Activated naive CD4-positive, alpha-beta T cell (primary cell): ENCODE measurements at regions not wholly inside any gene's neighbourhood (a gene's known extent, or its start where the extent isn't known, plus 50 kb on each side); places are given as distances from the start of the nearest gene placed in this dataset.

Experiments used
- DNase-seq, 4 experiments: peaks; one replicate each; lab custom pipeline; 2025; lab: John Stamatoyannopoulos, UW

- DNase-seq, result no peak
Observed at GRCh38 chr10:118175148-118175547, 128.4 kb upstream of the RAB11FIP2 start.

DNA sequence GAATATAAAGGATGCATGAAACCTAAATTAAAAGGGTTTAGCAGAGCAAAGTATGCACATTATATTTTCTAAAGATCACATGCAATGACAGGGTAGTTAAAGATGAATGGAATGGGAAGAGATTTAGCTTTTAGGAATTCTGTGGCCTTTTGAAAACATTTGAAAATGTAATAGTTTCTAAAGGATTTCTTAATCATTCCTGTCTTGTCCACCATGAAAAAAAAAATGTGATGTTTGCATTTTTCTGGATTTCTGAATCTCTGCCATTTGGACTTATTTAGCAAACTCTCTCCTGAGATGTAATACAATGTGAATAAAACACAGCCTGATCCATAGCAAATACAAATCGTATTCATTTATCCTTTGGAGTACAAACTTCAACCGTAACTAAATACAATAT lies 126.6 kb upstream of the RAB11FIP2 start:
- no peak for DNase-seq

DNA sequence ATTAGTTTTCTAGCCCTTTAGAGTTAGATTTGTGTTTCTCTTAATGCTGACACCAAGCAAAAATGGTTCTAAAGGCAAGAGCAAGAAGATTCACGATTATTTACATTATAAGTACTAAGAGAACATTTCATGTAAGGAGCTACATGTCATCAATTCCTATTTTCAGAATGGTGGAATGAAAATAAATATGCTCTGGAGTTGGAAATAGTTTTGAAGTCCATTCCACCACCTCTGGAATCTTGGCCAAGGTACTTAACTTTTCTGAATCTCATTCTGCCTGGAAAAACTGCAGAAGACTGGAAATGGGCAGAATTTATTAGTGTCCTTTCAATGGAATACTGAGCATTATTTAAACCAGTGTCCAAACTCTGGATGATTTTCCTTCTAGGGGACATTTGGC lies 125.1 kb upstream of the RAB11FIP2 start:
- DNase-seq, result no peak

GRCh38 chr10:118167056-118167700 lies 120.4 kb upstream of the RAB11FIP2 start:
- no peak for DNase-seq

GRCh38 chr10:118163217-118163616 lies 116.5 kb upstream of the RAB11FIP2 start:
- DNase-seq, result no peak

- no peak for DNase-seq
Observed at GRCh38 chr10:118161461-118162246, 114.9 kb upstream of the RAB11FIP2 start.

DNA sequence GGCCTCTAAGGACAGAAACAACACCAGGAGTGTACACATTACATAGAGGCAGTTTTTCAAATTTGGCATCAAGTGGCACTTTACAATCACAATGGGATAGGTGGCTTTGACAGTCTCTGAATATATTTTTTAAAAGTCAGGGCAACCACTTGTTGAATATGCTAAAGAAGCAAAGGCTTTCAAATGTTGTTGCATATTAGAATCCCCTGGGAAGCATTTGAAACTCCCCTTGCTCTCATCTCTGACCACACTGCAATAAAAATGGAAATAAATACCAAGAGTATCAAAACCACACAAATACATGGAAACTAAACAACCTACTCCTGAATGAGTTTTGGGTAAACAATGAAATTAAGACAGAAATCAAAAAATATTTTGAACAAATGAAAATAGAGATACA lies 106.5 kb upstream of the RAB11FIP2 start:
- no peak for DNase-seq

DNA sequence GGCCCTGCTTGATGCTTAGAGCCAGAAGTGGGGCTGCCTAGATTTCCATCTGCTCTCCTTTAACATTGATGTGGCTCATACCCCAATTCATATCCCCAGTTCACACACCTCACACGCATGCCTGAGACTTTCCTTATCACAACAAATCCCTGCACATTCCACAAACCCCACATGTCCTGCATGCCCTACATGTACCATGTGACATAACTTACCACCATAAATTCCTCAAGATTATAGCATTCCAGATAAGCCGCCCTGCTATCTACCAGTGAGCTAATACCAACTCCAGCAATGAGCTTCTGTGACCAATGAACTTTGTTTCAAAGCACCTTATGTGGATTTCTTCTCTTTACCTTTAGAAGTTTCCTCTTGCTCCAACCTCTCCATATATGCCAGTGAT lies 104.7 kb upstream of the RAB11FIP2 start:
- DNase-seq, result no peak

DNA sequence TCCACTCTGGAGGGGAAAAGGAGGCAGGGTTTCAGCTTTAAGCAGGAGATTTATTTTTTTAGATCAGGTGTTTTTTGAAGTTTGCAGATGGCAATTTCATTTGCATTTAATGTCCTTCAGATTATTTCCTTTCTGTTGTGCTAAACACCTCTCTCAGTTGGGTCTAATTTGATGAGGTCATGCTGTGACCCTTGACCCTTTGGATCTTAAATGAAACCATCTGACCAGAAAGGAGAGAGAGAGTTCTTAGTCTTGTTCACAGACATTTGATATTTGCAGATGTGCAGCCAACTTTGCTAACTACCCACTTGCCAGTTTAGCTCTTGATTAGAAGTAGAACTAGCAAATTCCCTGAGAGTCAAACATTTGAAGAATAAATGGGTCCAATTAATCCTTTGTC lies 101.5 kb upstream of the RAB11FIP2 start:
- DNase-seq, result no peak

DNA sequence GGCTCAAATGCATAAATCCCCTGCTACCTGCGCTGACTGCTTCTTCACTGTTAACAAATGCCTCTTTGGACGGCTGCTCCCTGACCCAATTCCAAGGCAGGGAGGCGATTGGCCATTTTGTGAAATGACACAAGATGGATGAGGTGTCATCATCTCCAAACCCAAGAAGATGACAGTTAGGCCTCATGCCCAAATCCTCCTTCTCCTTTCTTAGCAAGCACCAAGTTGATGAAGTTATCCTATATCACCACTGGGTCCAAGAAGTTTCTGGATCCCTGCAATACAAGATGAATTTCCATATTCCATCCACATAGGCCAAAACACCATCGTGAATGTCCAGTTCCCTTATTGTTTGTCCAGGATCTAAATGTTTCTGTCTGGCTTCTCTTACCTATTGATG lies 98.5 kb upstream of the RAB11FIP2 start:
- DNase-seq, result no peak

DNA sequence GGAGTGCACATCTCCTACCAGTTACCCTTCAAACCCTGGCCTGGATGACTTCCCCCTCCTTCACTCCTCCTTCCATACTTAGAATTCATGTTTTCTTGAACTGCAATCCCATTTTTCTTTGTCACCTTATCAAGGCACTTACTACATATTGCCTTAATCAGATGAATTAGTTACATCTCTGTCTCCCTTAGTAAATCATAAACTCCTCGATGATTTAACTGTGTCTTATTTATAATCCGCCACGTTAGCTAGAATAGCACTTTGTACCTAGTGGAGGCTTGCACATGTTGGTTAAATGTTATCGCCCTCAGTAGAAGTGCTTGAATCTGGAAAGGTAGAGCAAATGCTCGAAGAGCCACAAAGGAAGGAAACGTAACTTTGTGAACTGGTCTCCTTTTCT lies 94.7 kb upstream of the RAB11FIP2 start:
- no peak for DNase-seq

DNA sequence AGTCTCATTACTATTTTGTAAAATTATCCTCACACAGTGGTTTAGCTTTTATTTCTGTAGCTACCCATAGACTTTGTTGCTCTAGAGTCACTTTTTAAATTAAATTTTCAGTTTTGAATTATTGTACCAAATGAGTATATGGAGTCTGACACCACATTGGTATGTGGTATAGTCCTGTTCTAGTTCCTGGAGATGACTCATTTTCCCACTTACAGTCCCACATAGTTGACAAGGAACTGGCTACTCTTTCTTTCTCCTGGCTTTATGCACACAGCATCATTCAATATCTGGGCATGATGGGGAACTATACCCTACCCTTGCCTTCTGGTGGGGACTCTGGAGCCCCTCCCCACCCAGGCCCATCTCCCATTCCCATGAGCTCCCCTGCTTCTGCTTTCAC lies 92.6 kb upstream of the RAB11FIP2 start:
- no peak for DNase-seq

- DNase-seq, result no peak
Observed at GRCh38 chr10:118128675-118129074, 81.9 kb upstream of the RAB11FIP2 start.

DNA sequence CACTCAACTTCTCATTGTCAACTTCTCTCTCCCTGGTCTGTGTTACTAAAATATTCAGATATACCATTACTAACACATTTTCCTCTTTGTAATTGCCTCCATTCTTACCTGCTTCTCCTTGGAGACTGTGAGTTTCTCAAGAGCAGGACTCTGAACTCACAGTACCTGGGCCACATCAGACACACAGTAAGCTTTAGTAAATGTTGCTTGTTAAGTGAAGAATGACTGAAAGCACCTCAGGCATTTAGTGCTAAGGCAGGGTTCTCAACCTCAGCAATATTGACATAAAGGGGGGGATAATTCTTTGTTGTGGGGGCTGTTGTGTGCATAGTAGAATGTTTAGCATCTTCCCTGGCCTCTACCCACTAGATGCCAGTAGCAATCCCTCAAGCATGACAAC lies 72.0 kb upstream of the RAB11FIP2 start:
- DNase-seq, result no peak

GRCh38 chr10:118116715-118117449 lies 70.1 kb upstream of the RAB11FIP2 start:
- no peak for DNase-seq

- DNase-seq, result no peak
Observed at GRCh38 chr10:118116362-118116714, 69.6 kb upstream of the RAB11FIP2 start.

GRCh38 chr10:118115701-118116100 lies 69.0 kb upstream of the RAB11FIP2 start:
- no peak for DNase-seq

- no peak for DNase-seq
Observed at GRCh38 chr10:118114992-118115391, 68.3 kb upstream of the RAB11FIP2 start.

GRCh38 chr10:118112543-118113125 lies 65.9 kb upstream of the RAB11FIP2 start:
- DNase-seq, result no peak

- DNase-seq, result no peak
Observed at GRCh38 chr10:118110750-118111149, 64.0 kb upstream of the RAB11FIP2 start.

GRCh38 chr10:118108194-118109026 lies 61.7 kb upstream of the RAB11FIP2 start:
- no peak for DNase-seq

DNA sequence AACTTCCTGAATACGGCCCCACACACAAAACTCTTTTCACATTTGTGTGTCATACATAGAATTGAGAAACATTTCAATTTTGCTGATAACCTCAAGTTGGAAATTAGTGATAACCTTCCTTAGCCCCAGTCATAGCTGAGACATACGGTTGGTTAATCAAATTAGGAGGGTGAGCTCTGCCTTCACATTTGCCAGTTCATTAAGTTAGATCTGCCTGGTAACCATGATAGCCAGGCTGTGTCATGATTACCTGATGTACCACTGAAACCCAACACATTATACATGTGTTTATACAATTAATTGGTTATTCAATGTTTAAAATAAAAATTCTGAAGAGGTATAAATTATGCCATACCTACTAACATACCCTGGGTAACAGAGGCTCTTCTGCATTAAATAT lies 60.8 kb upstream of the RAB11FIP2 start:
- no peak for DNase-seq
